ENCODE measurements at regions not wholly inside any gene's neighbourhood (a gene's known extent, or its start where the extent isn't known, plus 50 kb on each side); places are given as distances from the start of the nearest gene placed in this dataset.
A peak's percentile ranks its signal among the peaks of the same experiment; 100 is the strongest.

GRCh38 chr9:105828171-105828570 lies 133.8 kb downstream of the TMEM38B start:
- no peak for DNase-seq (ENCODE audit: low spot score)

GRCh38 chr9:105828596-105829213 lies 134.4 kb downstream of the TMEM38B start:
- no peak for DNase-seq (ENCODE audit: low spot score)

DNA sequence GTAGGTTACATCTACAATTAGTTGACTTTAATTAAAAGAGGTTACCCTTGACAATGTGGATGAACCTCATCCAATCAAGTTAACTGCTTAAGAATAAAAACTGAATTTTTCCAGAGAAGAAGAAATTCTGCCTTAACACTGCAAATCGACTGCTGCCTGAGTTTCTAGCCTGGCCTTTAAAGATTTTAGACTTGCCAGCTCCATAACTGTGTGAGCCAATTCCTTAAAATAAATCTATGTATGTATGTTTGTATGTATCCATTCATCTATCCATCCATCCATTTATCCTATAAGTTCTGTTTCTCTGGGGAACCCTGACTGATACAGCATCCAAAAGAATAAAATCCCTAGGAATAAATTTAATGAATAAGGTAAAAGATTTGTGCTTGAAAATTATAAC lies 136.1 kb downstream of the TMEM38B start:
- no peak for DNase-seq (ENCODE audit: low spot score)

- DNase-seq (ENCODE audit: low spot score), result no peak
Observed at GRCh38 chr9:105832096-105832710, 137.9 kb downstream of the TMEM38B start.

GRCh38 chr9:105833271-105833975 lies 139.1 kb downstream of the TMEM38B start:
- DNase-seq (ENCODE audit: low spot score), result no peak

GRCh38 chr9:105834404-105834803 lies 140.1 kb downstream of the TMEM38B start:
- DNase-seq (ENCODE audit: low spot score), result no peak

DNA sequence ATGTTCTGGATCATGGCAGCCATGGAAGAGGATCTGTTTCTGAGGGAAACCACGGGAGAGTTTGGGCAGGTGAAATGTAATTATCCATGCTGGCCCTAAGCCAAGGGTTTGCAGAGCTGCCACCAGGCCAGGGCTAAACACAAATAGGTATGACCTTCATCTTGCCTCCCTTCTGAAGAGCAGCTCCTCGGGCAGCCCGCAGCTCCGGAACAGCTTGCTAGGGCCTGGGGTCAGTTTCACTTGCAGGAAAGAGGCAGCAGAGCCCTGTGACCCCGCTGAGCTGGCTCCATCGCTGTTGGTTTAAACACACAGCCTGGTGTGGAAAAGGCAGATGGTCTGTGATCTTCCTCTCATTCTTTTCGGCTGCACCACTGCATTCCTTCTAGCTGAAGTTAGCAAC lies 141.4 kb downstream of the TMEM38B start:
- DNase-seq (ENCODE audit: low spot score), result peak; percentile 26

- no peak for DNase-seq (ENCODE audit: low spot score)
Observed at GRCh38 chr9:105836936-105837660, 142.8 kb downstream of the TMEM38B start.

DNA sequence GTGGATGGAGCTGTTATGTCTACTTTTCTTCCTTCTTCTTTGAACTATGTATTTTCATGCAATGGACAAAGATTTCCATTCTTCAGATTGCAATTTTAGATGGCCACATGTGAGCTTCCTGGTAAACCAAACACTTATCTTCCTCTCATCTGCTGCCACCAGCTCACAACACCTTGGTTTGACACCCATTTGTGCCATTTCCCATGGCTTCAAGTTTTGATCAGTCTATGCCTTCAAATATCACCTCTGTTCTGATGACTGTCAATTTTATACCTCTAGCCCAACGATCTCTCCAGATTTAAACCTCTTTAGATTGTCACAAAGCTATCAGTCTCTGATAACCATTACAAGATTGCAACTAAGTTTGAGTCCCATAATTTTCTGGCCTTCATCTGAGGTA lies 147.2 kb downstream of the TMEM38B start:
- no peak for DNase-seq (ENCODE audit: low spot score)

GRCh38 chr9:105842023-105842644 lies 147.8 kb downstream of the TMEM38B start:
- DNase-seq (ENCODE audit: low spot score), result no peak

GRCh38 chr9:105846825-105847224 lies 152.5 kb downstream of the TMEM38B start:
- no peak for DNase-seq (ENCODE audit: low spot score)

DNA sequence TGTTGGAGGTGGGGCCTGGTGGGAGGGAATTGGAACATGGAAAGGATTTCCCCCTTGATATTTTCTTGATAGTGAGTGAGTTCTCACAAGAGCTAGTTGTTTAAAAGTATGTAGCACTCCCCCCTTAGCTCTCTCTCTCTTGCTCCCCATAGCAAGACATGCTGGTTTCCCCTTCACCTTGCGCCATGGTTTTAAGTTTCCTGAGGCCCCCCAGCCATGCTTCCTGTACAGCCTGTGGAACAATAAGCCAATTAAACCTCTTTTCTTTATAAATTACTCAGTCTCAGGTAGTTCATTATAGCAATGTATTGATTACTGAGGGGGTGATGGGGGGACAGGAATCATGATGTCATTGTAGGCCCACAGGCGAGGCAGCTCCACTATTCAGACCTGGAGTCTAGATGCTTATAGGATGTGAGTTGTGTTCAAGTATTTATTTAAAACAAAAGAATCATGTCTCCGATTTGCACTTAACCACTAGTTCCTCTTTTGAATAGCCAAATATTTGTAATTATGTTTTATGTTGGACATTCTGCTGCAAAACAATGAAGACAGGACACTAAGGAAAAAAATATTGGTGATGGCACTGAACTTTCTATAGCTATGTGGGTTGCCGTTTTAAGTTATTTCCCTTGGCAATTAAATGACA lies 156.6 kb downstream of the TMEM38B start:
- DNase-seq (ENCODE audit: low spot score), result no peak

- no peak for DNase-seq (ENCODE audit: low spot score)
Observed at GRCh38 chr9:105854026-105854782, 159.9 kb downstream of the TMEM38B start.

GRCh38 chr9:105854783-105855724 lies 160.7 kb downstream of the TMEM38B start:
- DNase-seq (ENCODE audit: low spot score), result no peak

DNA sequence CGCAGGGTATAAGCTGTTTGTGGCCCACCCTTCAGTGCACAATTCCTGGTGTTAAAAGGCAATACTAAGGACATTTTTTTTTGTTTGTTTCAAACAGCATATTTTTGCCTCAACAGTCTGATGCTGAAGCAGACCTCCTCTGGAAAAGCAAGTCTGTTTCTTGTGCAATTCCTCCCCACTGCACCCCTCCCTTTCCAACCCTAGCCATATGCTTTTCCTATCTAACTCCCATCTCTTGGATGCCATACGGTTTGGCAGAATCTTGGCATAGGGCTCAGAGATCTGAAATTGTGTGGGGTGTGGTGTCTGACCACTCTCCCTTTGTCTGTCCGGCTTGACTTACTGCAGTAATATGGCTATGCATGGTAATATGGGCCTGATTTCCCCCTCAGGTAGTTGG lies 161.6 kb downstream of the TMEM38B start:
- no peak for DNase-seq (ENCODE audit: low spot score)

DNA sequence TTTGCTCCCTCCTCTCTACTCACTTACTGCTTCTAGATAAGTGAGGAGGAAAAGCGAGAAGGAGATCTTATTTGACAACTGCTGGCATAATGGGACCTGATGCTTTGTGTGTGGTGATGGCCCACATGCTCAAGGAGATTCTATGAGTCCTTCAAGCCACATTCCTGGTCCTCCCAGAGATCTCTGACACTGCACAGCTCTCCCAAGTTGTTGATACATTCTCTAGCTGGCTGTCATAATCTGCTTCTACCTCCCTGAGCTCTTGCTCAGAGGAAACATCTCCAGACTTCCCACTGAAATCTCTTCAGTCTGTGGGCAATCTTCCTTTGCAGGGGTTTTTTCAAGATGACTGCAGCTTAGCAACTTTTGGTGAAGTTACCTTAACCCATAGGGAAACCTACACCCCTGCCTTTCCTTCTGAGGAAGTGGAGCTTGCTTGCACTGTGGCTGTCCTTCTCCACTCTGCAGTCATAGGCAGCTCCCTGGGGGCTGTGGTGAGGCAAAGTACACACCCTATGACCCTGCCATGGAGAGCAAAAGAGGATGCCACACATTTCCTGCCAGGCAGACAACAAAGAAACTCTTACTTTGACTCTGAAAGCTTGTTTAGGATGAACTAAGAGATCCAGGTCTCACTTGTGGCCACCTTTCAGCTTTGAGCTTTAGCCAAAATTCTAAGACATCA lies 163.8 kb downstream of the TMEM38B start:
- no peak for DNase-seq (ENCODE audit: low spot score)

DNA sequence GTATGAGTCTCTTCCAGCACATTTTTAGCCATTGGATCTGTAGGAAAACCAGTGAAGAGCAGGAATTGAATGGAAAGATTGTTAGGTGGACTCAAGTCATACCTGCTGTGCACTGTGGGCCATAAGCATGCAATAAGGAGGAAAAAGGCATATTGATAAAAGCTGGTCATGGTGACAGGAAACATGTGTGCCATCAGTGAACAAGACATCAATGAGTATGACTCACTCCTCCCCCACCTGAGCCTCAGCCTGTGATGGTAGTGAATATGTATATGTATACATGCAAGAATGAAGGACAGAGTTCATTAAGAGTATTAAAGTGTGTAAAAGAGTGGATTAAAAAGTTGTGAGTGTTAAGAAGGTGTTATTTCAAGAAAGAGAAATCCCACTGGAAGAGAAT lies 164.5 kb downstream of the TMEM38B start:
- DNase-seq (ENCODE audit: low spot score), result no peak

DNA sequence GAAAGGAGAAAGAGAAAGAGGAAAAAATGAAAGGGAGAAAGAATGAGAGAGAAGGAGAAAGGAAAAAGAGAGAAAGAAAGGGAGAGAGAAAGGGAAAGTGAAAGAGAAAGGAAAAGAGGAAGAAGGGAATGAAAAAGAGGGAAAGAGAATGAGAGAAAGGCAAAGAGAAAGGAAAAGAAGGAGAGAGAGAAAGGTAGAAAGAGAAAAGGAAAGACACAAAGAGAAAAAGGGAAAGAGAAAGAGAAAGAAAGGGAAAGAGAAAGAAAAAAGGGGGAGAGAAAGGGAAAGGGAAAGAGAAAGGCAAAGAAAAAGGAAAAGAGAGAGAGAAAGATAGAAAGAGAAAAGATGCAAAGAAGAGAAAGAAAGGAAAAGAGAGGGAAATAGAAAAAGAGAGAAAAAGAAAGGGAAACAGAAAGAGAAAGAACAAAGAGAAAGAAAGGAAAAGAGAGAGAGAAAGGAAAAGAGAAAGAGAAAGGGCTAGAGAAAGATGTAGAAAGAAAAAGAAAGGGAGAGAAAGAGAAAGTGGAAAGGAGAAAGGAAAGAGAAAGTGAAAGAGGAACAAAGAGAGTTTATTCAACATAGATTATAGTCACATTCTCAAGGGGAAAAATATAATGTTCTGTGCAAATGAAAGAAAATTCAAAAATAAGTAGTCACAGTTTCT lies 165.2 kb downstream of the TMEM38B start:
- DNase-seq (ENCODE audit: low spot score), result no peak

Measured in SK-N-DZ (cell line).